ENCODE measurements at regions not wholly inside any gene's neighbourhood (a gene's known extent, or its start where the extent isn't known, plus 50 kb on each side); places are given as distances from the start of the nearest gene placed in this dataset.
"Not testable (repeated sequence)": the region's sequence is repeated elsewhere in the genome, so short reads cannot be mapped to it uniquely, and the experiment has no call there.

GRCh38 chr1:191519519-191519918 lies 638.7 kb upstream of the RGS18 start:
- no peak for DNase-seq

GRCh38 chr1:191520345-191520744 lies 637.9 kb upstream of the RGS18 start:
- no peak for DNase-seq

DNA sequence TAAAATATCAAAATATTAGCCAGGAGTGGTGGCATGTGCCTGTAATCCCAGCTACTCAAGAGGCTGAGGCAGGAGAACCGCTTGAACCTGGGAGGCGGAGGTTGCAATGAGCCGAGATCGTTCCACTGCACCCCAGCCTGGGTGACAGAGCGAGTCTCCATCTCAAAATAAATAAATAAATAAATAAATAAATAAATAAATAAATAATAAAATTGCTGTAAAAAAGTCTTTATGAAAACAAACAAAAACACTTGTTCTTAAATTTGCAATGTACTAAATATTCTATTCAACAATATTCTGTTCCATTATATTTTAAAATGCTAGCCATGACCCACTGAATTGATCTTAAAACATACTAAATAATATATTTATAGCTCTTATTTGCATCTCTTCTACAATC lies 632.3 kb upstream of the RGS18 start:
- not testable (repeated sequence) for DNase-seq

DNA sequence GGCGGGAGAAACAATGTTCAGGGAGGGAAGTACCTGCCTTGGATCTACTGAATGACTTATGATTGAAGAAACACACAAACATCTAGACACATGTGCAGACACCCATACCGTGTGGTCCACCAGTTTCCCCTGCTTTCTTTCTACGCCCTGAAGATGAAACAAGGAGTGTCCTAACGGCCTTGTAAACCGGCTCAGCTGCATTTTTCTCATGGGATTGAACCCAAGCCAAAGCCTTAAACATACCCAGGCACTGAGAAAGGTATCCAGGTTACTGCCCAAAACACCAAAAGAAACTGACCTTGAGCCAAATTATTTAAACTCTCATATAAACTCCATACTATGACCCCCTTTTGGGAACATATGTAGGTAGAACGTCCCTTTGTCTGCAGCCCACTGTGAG lies 630.0 kb upstream of the RGS18 start:
- no peak for DNase-seq

- DNase-seq = no peak
Observed at GRCh38 chr1:191530928-191531327, 627.3 kb upstream of the RGS18 start.

GRCh38 chr1:191533254-191533653 lies 625.0 kb upstream of the RGS18 start:
- no peak for DNase-seq

DNA sequence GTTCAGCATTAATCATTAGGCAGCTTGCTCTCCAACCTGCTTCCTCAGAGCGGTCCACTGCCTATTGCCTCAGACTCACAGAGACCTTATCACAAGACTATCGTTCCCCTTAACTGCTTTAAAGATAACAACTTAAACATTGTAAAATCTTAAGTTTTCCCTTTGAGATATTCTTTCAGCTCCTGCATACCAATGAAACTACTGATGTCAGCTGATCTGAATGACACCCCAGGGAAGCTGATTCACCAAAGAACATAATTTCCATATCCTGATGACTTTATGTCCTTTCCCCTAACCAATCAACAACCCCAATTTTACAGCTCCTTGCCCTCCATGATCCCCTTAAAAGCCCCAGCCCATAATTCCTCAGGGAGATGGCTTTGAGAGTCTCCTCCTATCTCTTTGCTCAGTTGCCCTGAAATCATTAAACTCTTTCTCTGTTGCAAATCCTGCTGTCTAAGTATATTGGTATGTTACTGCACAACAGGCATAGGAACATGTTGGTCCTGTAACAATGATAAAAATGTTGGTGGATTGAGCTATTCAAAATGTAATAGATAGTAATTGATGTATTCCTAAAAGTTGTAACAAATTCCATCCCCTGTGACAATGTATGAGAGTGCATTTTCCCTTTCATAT lies 621.4 kb upstream of the RGS18 start:
- no peak for DNase-seq

DNA sequence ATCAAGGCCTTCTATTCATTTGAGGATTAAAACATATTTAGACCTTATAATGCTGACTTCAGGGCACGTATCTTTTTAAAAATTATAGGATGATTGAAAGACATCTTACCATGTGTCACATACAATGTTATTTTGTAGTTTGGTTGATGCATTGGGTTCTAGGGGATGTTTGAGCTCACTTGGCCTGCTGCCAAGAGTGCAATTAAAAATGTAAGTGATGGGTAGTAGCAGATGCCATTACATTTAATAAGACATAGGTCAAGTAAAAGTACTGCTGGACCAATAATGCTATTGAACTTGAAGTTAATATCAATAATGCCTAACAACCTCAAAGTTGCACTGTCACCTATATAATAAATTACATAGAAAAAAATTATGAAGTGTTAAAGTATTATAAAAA lies 616.5 kb upstream of the RGS18 start:
- no peak for DNase-seq

DNA sequence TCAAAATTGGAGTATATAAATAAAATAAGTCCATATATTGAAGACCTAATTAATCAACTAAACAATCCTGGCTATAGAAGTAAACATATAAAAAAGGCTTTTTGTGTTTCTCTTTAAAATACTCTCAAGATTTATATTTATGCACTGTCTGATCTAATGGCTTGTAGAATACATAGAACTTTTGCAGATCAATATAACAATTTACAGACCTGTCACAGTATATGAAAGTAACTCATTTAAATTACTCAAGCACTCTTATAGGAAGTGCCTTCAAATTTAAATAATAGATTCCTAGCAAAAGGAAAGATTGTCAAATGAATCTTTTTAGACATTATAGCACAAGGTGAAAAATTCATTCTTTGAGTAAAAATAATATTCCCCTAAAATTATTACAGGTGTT lies 615.8 kb upstream of the RGS18 start:
- no peak for DNase-seq

GRCh38 chr1:191546803-191547202 lies 611.5 kb upstream of the RGS18 start:
- no peak for DNase-seq

- DNase-seq = no peak
Observed at GRCh38 chr1:191551019-191551418, 607.2 kb upstream of the RGS18 start.

DNA sequence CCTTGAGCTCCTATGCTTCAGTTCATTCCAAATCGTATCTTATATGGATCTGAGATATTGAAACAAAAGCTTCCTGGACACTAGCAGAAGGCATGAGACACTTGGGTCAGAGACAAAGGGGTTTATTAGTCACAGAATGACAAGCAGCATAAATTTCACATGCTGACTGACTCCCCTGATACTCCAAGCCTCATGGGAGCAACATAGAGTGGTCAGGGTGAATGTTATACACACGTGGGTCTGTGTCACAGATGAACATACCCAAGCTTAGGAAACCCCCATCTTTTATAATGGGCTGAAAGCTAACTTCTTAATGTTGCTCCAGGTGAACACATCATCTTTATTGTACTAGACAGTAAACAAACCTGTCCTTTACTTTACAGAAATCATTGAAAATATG lies 599.9 kb upstream of the RGS18 start:
- DNase-seq = no peak

DNA sequence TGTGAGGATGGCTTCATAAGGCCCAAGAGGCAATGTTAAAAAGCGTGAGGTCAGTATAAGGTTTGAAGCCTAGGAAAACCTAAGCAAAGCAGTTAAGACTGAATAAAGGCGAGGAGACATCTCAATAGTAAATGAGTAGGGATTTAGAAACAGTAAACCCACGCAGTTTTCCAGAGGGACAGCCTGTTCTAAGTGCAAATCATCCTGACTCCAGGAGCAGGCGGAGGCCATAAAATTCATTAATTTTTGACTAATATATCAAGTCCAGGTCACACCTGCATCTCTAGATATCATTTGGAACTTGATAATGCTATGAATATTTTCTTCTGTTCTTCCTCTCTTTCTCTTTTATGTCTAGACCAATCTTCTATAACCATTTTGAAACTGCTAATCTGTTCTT lies 597.0 kb upstream of the RGS18 start:
- no peak for DNase-seq

DNA sequence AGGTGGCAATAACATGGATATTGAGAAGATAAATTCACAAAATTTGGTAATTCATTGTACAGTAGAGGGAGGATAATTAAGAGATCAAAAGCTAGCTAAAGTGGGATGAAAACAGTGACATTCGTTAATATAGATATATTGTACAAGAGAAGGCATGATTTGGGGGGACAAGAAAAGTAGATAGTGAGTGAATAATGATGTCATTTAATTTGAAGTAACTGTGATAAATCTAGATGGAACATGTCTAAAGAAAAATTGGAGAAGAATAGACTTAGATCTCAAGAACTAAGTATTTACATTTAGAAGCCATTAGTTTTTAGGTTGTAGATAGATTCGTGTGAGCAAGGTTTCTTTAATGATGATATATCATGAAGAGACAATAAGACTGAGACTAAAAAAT lies 594.0 kb upstream of the RGS18 start:
- no peak for DNase-seq

DNA sequence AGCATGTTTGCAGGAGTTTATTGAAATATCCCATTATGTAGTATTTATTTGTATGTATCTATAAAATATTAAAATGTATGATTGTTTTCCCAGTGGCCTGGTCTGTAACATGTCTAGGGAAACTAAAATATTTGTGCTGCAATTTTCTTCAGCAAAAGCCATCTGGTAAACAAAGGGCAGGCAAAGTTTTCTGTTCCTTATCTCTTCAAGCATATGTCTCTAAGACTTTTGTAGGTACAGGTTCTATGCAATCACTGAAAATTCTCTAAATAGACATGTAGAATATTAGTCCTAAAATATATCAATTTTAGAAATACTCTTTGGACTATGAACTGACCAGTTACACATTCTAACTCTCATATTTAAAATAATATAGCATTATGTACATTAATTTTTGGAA lies 585.8 kb upstream of the RGS18 start:
- no peak for DNase-seq

DNA sequence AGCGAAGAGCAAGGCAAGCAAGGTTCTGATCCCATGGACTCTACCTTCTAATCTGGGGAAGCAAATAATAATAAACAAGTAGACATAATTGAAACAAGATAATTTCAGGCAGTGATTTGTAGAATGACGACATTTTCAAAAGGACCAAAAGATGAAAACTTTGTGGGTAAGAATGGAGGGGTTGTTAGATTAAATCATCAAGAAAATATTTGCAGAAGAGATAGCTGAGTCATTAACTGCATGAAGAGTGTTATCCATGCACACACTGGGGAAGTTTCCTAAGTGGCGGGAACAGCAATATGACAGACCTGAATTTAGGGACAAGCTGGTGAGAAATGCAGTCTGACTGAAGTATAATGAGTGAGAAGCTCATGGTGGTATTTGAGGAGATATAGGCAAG lies 583.1 kb upstream of the RGS18 start:
- no peak for DNase-seq

- no peak for DNase-seq
Observed at GRCh38 chr1:191575746-191576145, 582.5 kb upstream of the RGS18 start.

DNA sequence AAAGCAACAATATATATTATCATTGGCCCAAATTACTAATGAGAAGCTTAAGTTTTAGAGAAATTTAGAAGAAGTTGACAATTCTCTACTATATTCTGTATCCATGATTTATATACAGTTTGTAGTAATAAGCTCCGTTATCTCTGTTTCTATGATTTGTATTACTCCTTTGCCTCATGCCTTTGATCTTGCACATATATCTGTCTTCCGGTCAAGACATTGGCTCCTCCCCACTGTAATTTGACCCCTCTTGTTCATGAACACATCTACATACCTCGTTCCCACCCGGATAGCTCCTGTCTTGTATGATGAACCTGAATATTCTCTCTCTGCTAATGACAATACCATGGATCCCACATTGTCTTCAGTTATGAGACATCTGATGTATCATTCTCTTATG lies 581.0 kb upstream of the RGS18 start:
- no peak for DNase-seq

DNA sequence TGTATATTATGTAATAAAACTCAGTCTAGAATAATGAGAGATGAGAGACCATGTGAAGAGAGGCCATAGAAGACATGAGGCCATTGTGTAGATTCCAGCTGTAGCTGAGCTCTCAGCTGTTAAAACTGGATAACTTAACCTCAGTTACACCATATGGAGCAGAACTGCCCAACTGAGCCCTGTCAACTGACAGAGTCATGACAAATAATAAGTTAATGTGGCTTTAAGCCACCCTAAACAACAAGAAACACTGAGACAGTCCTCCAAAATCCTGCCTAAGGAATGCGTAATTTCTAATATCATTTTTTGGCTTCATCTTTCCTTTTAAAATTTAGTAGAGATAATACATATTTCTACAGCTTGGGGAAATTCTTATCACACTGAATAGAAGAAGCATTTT lies 580.0 kb upstream of the RGS18 start:
- no peak for DNase-seq

- no peak for DNase-seq
Observed at GRCh38 chr1:191579019-191579418, 579.2 kb upstream of the RGS18 start.

DNA sequence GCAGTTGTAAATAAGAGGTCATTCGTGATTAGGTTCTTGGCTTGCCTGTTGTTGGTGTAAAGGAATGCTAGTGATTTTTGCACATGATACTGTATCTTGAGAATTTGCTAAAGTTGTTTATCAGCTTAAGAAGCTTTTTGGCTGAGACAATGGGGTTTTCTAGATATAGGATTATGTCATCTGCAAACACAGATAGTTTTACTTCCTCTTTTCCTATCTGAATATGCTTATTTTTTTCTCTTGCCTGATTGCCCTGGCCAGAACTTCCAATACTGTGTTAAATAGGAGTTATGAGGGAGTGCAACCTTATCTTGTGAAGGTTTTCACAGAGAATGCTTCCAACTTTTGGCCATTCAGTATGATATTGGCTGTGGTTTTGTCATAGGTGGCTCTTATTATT lies 576.1 kb upstream of the RGS18 start:
- DNase-seq = no peak

DNA sequence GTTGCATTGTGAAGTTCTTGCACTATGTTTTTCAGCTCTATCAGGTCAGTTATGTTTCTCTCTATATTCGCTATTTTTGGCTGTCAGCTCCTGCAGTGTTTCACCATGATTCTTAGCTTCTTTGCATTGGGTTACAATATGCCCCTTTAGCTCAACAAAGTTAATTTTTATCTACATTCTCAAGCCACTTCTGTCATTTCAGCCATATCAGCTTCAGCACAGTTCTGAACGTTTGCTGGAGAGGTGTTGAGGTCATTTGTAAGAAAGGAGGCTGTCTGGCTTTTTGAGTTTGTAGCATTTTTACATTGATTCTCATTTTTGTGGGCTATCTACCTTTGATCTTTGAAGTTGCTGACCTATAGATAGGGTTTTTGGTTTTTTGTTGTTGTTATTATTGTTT lies 573.2 kb upstream of the RGS18 start:
- no peak for DNase-seq

DNA sequence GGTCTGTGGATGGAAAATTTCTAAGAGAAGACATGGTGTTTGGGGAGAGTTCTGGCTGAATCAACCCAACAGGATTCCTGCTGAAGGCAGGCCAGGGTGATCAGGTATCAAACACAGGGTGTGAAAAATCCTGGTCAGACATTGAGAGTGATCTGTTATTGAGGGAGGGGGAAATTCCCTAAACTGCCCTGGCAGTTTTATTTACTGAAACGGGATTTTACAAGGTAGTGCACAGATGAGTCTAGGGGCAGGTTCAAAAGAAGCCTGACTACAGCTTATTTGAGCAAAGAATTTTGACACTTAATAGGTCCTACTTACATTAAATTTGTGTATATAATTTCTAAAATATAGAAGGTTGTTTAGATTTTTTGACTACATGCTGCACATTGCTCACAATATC lies 569.4 kb upstream of the RGS18 start:
- no peak for DNase-seq

GRCh38 chr1:191589536-191589935 lies 568.7 kb upstream of the RGS18 start:
- no peak for DNase-seq

- DNase-seq = no peak
Observed at GRCh38 chr1:191590578-191590977, 567.7 kb upstream of the RGS18 start.

DNA sequence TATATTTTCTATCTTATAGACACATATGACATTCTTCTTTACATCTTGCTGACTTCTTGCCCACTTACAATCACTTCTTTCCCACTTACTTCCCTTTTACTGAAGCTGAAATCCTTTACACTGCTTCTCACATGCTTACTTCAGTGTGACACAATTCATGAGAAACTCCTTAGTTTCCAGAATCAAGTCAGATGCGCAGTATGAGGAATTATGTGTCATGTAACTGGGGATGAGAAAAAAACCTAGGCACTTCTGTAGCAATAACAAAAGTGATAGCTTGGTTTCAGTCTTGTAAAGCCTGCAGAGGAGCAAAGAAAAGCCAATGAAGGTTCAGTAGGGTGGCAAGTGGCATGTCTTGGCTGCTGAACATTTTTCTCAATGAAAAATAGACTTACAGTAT lies 566.2 kb upstream of the RGS18 start:
- no peak for DNase-seq

All from DMS153 (cell line).